Mucosa of gallbladder (tissue), 1 donor: ENCODE measurements at regions not wholly inside any gene's neighbourhood (a gene's known extent, or its start where the extent isn't known, plus 50 kb on each side); places are given as distances from the start of the nearest gene placed in this dataset.

Source experiments
- DNase-seq: peaks from one replicate; pipeline ENCODE4 v3.0.0-alpha.2; 2020; ENCODE audit warnings: low spot score
- donor health status: DM: no; HTN: no; CAD: no.

GRCh38 chr2:105150231-105150630, 91.3 kb upstream of the GPR45 start:
- no peak for DNase-seq

- DNase-seq, result no peak
Measured at GRCh38 chr2:105154119-105154818, 87.3 kb upstream of the GPR45 start.

- DNase-seq, result no peak
Measured at GRCh38 chr2:105156166-105156565, 85.4 kb upstream of the GPR45 start.

GRCh38 chr2:105158002-105158401, 83.5 kb upstream of the GPR45 start:
- DNase-seq, result no peak

- DNase-seq, result no peak
Measured at GRCh38 chr2:105166688-105167087, 74.9 kb upstream of the GPR45 start.

GRCh38 chr2:105168543-105168942, 73.0 kb upstream of the GPR45 start:
- DNase-seq, result no peak

- DNase-seq, result no peak
Measured at GRCh38 chr2:105175231-105175630, 66.3 kb upstream of the GPR45 start.

- no peak for DNase-seq
Measured at GRCh38 chr2:105176429-105176828, 65.1 kb upstream of the GPR45 start.

GRCh38 chr2:105177008-105177407, 64.5 kb upstream of the GPR45 start:
- DNase-seq, result no peak

- no peak for DNase-seq
Measured at GRCh38 chr2:105177536-105178254, 63.8 kb upstream of the GPR45 start.

- peak; percentile 74 for DNase-seq
Measured at GRCh38 chr2:105179469-105180372, 61.8 kb upstream of the GPR45 start.

GRCh38 chr2:105180491-105180972, 61.0 kb upstream of the GPR45 start:
- no peak for DNase-seq

GRCh38 chr2:105181282-105181681, 60.3 kb upstream of the GPR45 start:
- DNase-seq, result no peak

- DNase-seq, result no peak
Measured at GRCh38 chr2:105183555-105184323, 57.8 kb upstream of the GPR45 start.

GRCh38 chr2:105184420-105184819, 57.1 kb upstream of the GPR45 start:
- peak; percentile 29 for DNase-seq

GRCh38 chr2:105186967-105187498, 54.5 kb upstream of the GPR45 start:
- DNase-seq, result no peak

GRCh38 chr2:105187531-105187930, 54.0 kb upstream of the GPR45 start:
- no peak for DNase-seq

GRCh38 chr2:105188343-105188742, 53.2 kb upstream of the GPR45 start:
- no peak for DNase-seq
